H9 (cell line): ENCODE measurements at regions not wholly inside any gene's neighbourhood (a gene's known extent, or its start where the extent isn't known, plus 50 kb on each side); places are given as distances from the start of the nearest gene placed in this dataset.

Source experiments
- DNase-seq: peaks from one replicate; pipeline ENCODE4 v3.0.0-alpha.2; 2017
- H2AFZ ChIP-seq: one replicate; pipeline ENCODE4 v1.6.1; 2013; ENCODE audit warnings: mild to moderate bottlenecking, low read length, control low read depth, moderate library complexity
- H2AK5ac ChIP-seq: 2 replicates; pipeline ENCODE4 v1.6.1; 2013; ENCODE audit warnings: low read length, control low read depth, mixed read lengths; ENCODE audit not compliant: insufficient read length
- H2BK120ac ChIP-seq: one replicate; pipeline ENCODE4 v1.6.1; 2013; ENCODE audit warnings: low read depth, mild to moderate bottlenecking, low read length, control low read depth, inconsistent platforms; ENCODE audit not compliant: poor library complexity, severe bottlenecking
- H2BK12ac ChIP-seq: 2 replicates; pipeline ENCODE4 v1.6.1; 2013; ENCODE audit warnings: low read length, control low read depth, mixed read lengths, low read depth; ENCODE audit not compliant: insufficient read length
- H2BK15ac ChIP-seq: 2 replicates; pipeline ENCODE4 v1.6.1; 2013; ENCODE audit warnings: low read depth, low read length, control low read depth
- H2BK20ac ChIP-seq: one replicate; pipeline ENCODE4 v1.6.1; 2013; ENCODE audit warnings: low read depth, mild to moderate bottlenecking, low read length, control low read depth, inconsistent platforms; ENCODE audit not compliant: poor library complexity, severe bottlenecking
- H2BK5ac ChIP-seq: 2 replicates; pipeline ENCODE4 v1.6.1; 2013; ENCODE audit warnings: low read length, control low read depth, mixed read lengths; ENCODE audit not compliant: insufficient read length
- H3K14ac ChIP-seq: 2 replicates; pipeline ENCODE4 v1.6.1; 2013; ENCODE audit warnings: low read length, control low read depth; ENCODE audit not compliant: insufficient read depth
- H3K18ac ChIP-seq: 2 replicates; pipeline ENCODE4 v1.6.1; 2013; ENCODE audit warnings: low read depth, mild to moderate bottlenecking, mixed read lengths, low read length, control low read depth; ENCODE audit not compliant: insufficient read length
- H3K23ac ChIP-seq: 2 replicates; pipeline ENCODE4 v1.6.1; 2013; ENCODE audit warnings: low read length, control low read depth, mixed read lengths, low read depth; ENCODE audit not compliant: insufficient read length
- H3K23me2 ChIP-seq: 2 replicates; pipeline ENCODE4 v1.6.1; 2013; ENCODE audit warnings: low read depth, mild to moderate bottlenecking, mixed read lengths, low read length, control low read depth; ENCODE audit not compliant: insufficient read length, poor library complexity, severe bottlenecking
- H3K27ac ChIP-seq: 2 replicates; pipeline ENCODE4 v1.5.1; 2013; ENCODE audit warnings: low read length, control low read depth, mixed read lengths, low read depth; ENCODE audit not compliant: insufficient read length
- H3K27me3 ChIP-seq: 2 replicates; pipeline ENCODE4 v1.6.1; 2013; ENCODE audit warnings: low read length, control low read depth, inconsistent platforms; ENCODE audit not compliant: insufficient read depth
- H3K4ac ChIP-seq: 2 replicates; pipeline ENCODE4 v1.6.1; 2013; ENCODE audit warnings: low read depth, mild to moderate bottlenecking, control low read depth, inconsistent platforms, low read length, moderate library complexity
- H3K4me1 ChIP-seq: 2 replicates; pipeline ENCODE4 v1.6.1; 2013; ENCODE audit warnings: low read length, control low read depth, inconsistent platforms; ENCODE audit not compliant: insufficient read depth
- H3K4me2 ChIP-seq: 2 replicates; pipeline ENCODE4 v1.6.1; 2013; ENCODE audit warnings: low read length, control low read depth, mixed read lengths; ENCODE audit not compliant: insufficient read length, insufficient read depth
- H3K56ac ChIP-seq: 2 replicates; pipeline ENCODE4 v1.6.1; 2013; ENCODE audit warnings: low read depth, mild to moderate bottlenecking, mixed read lengths, low read length, control low read depth; ENCODE audit not compliant: insufficient read length
- H3K79me1 ChIP-seq: 2 replicates; pipeline ENCODE4 v1.6.1; 2013; ENCODE audit warnings: low read depth, mild to moderate bottlenecking, moderate library complexity, low read length, control low read depth, inconsistent platforms; ENCODE audit not compliant: insufficient read depth, poor library complexity, severe bottlenecking
- H3K79me2 ChIP-seq: 2 replicates; pipeline ENCODE4 v1.6.1; 2013; ENCODE audit warnings: low read length, control low read depth, inconsistent platforms; ENCODE audit not compliant: insufficient read depth
- H3K9ac ChIP-seq: 2 replicates; pipeline ENCODE4 v1.6.1; 2013; ENCODE audit warnings: low read length, control low read depth, mixed read lengths; ENCODE audit not compliant: insufficient read length; ENCODE audit errors: extremely low read depth
- H3K9me3 ChIP-seq: one replicate; pipeline ENCODE4 v1.6.1; 2013; ENCODE audit warnings: low read depth, low read length, inconsistent platforms; ENCODE audit not compliant: control insufficient read depth
- H3T11ph ChIP-seq: one replicate; pipeline ENCODE4 v1.6.1; 2013; ENCODE audit warnings: mild to moderate bottlenecking, low read length, control low read depth, inconsistent platforms
- H4K20me1 ChIP-seq: one replicate; pipeline ENCODE4 v1.6.1; 2013; ENCODE audit not compliant: control insufficient read depth, insufficient read length, insufficient read depth
- H4K5ac ChIP-seq: 2 replicates; pipeline ENCODE4 v1.6.1; 2013; ENCODE audit warnings: low read depth, mild to moderate bottlenecking, mixed read lengths, low read length, control low read depth; ENCODE audit not compliant: insufficient read length
- H4K8ac ChIP-seq: replicated peaks from 2 replicates; pipeline ENCODE4 v1.6.1; 2013; ENCODE audit warnings: low read length, control low read depth, mixed read lengths, low read depth; ENCODE audit not compliant: insufficient read length
- H4K91ac ChIP-seq: 2 replicates; pipeline ENCODE4 v1.6.1; 2013; ENCODE audit warnings: low read depth, mild to moderate bottlenecking, moderate library complexity, mixed read lengths, low read length, control low read depth; ENCODE audit not compliant: insufficient read length
- H3K27ac Mint-ChIP-seq, 3 experiments: 2 replicates in 2 of 3; 3 replicates in 1 of 3; pipeline ENCODE4 v1.8.0; 2020 to 2021; ENCODE audit warnings: mixed read lengths in 3 of 3, mild to moderate bottlenecking in 1 of 3, moderate library complexity in 1 of 3
- H3K27me3 Mint-ChIP-seq: 2 replicates; pipeline ENCODE4 v1.8.0; 2021; ENCODE audit warnings: low read depth, mild to moderate bottlenecking, moderate library complexity, mixed read lengths
- H3K36me3 Mint-ChIP-seq, 3 experiments: 2 replicates in 2 of 3; 3 replicates in 1 of 3; pipeline ENCODE4 v1.8.0; 2020 to 2021; ENCODE audit warnings: low read depth in 3 of 3, mixed read lengths in 3 of 3; ENCODE audit not compliant: insufficient read depth in 1 of 3
- H3K4me1 Mint-ChIP-seq, 2 experiments: 2 replicates each; pipeline ENCODE4 v1.8.0; 2020; ENCODE audit warnings: mixed read lengths in 2 of 2
- H3K4me3 Mint-ChIP-seq, 2 experiments: 2 replicates in 1 of 2; 3 replicates in 1 of 2; pipeline ENCODE4 v1.8.0; 2020 to 2021; ENCODE audit warnings: mild to moderate bottlenecking in 2 of 2, mixed read lengths in 2 of 2, moderate library complexity in 1 of 2
- H3K9me3 Mint-ChIP-seq, 2 experiments: 2 replicates in 1 of 2; 3 replicates in 1 of 2; pipeline ENCODE4 v1.8.0; 2020; ENCODE audit warnings: mild to moderate bottlenecking in 2 of 2, mixed read lengths in 2 of 2, moderate library complexity in 1 of 2
- CTCF ChIP-seq: fragments of 200-600 bp; sonication (generic); conservative IDR thresholded peaks from 3 replicates; pipeline ENCODE4 v1.8.0; 2021; ENCODE audit warnings: antibody characterized with exemption, mild to moderate bottlenecking
- WGBS: extraction: QIAGEN DNeasy Blood & Tissue Kit; methylation state at CpG from one replicate; pipeline ENCODE4 v1.1.7; 2013; ENCODE audit warnings: missing lambda C conversion rate, low lambda C conversion rate, mixed read lengths; ENCODE audit not compliant: insufficient read length; ENCODE audit errors: extremely low coverage; 5-methylcytosine and 5-hydroxymethylcytosine counted together

DNA sequence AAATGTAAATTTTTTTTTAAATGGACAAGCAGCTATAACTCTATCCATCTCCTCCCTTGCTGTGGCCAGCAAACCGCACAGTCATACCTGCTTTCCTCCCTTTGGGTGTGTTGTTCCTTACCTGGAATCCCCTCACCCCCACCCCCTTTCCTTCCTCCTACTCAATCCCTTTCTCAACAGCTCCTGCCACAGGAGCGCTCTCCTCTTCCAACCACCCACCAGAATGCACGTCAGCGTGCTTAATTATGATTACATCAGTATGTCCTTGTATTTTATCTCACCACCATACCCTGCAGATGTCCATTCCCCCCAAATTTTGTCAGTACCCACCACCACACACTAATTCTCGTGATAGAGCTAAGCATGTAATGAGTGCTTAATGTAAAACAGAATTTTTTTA lies 60.9 kb upstream of the LMO2 start:
- Histone ChIP-seq H2BK15ac (no peak overlapping the region), H2AFZ (no peak overlapping the region), H3K79me2 (no peaks in the 10 kb centered on the region), H3K18ac (no peak overlapping the region), H3K27me3 (no peaks in the 10 kb centered on the region), H3K23me2 (no peaks in the 10 kb centered on the region), H4K8ac (no peak overlapping the region), H3K23ac (no peak overlapping the region), H4K5ac (no peak overlapping the region), H2BK120ac (no peak overlapping the region), H4K20me1 (no peaks in the 10 kb centered on the region), H3K27ac (no peak overlapping the region), H2BK12ac (no peak overlapping the region), H4K91ac (no peak overlapping the region), H3K9me3 (no peaks in the 10 kb centered on the region), H2BK5ac (no peak overlapping the region), H3K9ac (no peak overlapping the region), H3K79me1 (no peaks in the 10 kb centered on the region), H3K4me1 (no peaks in the 10 kb centered on the region; the same call in 1 of the 2 replicates), H2AK5ac (no peak overlapping the region), H3K4me2 (no peak overlapping the region), H3K14ac (no peak overlapping the region), H2BK20ac (no peak overlapping the region), H3T11ph (no peak overlapping the region), H3K4ac (no peak overlapping the region), H3K56ac (no peak overlapping the region)
- no peak overlapping the region for H3K4me3 Mint-ChIP-seq
- no peak for TF ChIP-seq CTCF
- peaks cover 2 to 9% of the 10 kb centered on the region in 2 experiments; a peak in 3 of 4 replicates for H3K4me1 Mint-ChIP-seq
- no peak overlapping the region; a peak in 1 of 7 replicates for H3K27ac Mint-ChIP-seq
- no peak for DNase-seq
- no CpG with 5 or more reads among the region's 5 CpGs for WGBS
- no peaks in the 10 kb centered on the region for H3K36me3 Mint-ChIP-seq
- peaks cover 9% of the 10 kb centered on the region for H3K27me3 Mint-ChIP-seq
- H3K9me3 Mint-ChIP-seq, result no peaks in the 10 kb centered on the region
